ENCODE measurements at regions not wholly inside any gene's neighbourhood (a gene's known extent, or its start where the extent isn't known, plus 50 kb on each side); places are given as distances from the start of the nearest gene placed in this dataset.

- no peak overlapping the region for H3K4me2 ChIP-seq
- no peak overlapping the region for H3K27ac ChIP-seq
- ChIA-PET CTCF (no interaction called here), POLR2A (no interaction called here)
- ATAC-seq, result no peak
- no peak for DNase-seq (ENCODE audit: low read depth in 1 of 2, low spot score in 1 of 2)
- FAIRE-seq, result no peak
- H3K4me1 ChIP-seq, result no peaks in the 10 kb centered on the region
- no peak for TF ChIP-seq FOSB (CRISPR knock-in tag; IDR thresholded peaks at IDR 0.05)
- TF ChIP-seq EP300 (IDR thresholded peaks at IDR 0.05), result no peak
- TF ChIP-seq CEBPB (IDR thresholded peaks at IDR 0.05), result no peak
- TF ChIP-seq ZSCAN20 (CRISPR knock-in tag; IDR thresholded peaks at IDR 0.05), result no peak
- TF ChIP-seq PHF8 (IDR thresholded peaks at IDR 0.05; ENCODE audit: borderline replicate concordance, low read depth), result no peak
- no peak for TF ChIP-seq SMC3 (IDR thresholded peaks at IDR 0.05)
- no peak for TF ChIP-seq HOXB13 (CRISPR knock-in tag; IDR thresholded peaks at IDR 0.05; ENCODE audit: low read depth)
- no peak for TF ChIP-seq HOXB5 (CRISPR knock-in tag; IDR thresholded peaks at IDR 0.05)
- no peak for TF ChIP-seq HMGXB4 (CRISPR knock-in tag; IDR thresholded peaks at IDR 0.05; ENCODE audit: borderline replicate concordance)
- no peak for TF ChIP-seq HEYL (CRISPR knock-in tag; IDR thresholded peaks at IDR 0.05)
- H3K4me3 ChIP-seq, result no peak overlapping the region
- WGBS (ENCODE audit: missing lambda C conversion rate), result 8% methylated on average over 2 of the region's 2 CpGs
- no peaks in the 10 kb centered on the region for H3K9me3 ChIP-seq
These were observed 501.6 kb upstream of the TYRP1 start for GRCh38 chr9:12191630-12192029.

GRCh38 chr9:12194731-12195130, 498.5 kb upstream of the TYRP1 start:
- Histone ChIP-seq H3K4me2 (no peak overlapping the region), H3K27ac (no peak overlapping the region), H3K9me3 (no peaks in the 10 kb centered on the region), H3K4me3 (no peak overlapping the region), H3K4me1 (no peaks in the 10 kb centered on the region)
- TF ChIP-seq ZC3H11A (IDR thresholded peaks at IDR 0.05), result no peak
- TF ChIP-seq NR3C1 (IDR thresholded peaks at IDR 0.05), result no peak
- no peak for TF ChIP-seq CHD4 (IDR thresholded peaks at IDR 0.05; ENCODE audit: borderline replicate concordance)
- no peak for TF ChIP-seq HES2 (IDR thresholded peaks at IDR 0.05)
- no peak for TF ChIP-seq NPAS2 (CRISPR knock-in tag; IDR thresholded peaks at IDR 0.05; ENCODE audit: borderline replicate concordance)
- POLR2A ChIA-PET, result no interaction called here
- FAIRE-seq (no peak), DNase-seq (ENCODE audit: low read depth in 1 of 2, low spot score in 1 of 2) (no peak), ATAC-seq (no peak)
- WGBS (ENCODE audit: missing lambda C conversion rate), result 6% methylated on average over 2 of the region's 2 CpGs
- CTCF ChIA-PET, result no interaction called here

- Histone ChIP-seq H3K4me3 (no peak overlapping the region), H3K4me2 (no peak overlapping the region), H3K4me1 (no peaks in the 10 kb centered on the region), H3K9me3 (no peaks in the 10 kb centered on the region), H3K27ac (no peak overlapping the region)
- no peak for ATAC-seq
- no peak for DNase-seq (ENCODE audit: low read depth in 1 of 2, low spot score in 1 of 2)
- POLR2A ChIA-PET, result no interaction called here
- TF ChIP-seq USF2 (IDR thresholded peaks at IDR 0.05) (no peak), NFE2L2 (conservative IDR thresholded peaks at IDR 0.05; ENCODE audit: low read length) (no peak), ELK1 (IDR thresholded peaks at IDR 0.05; ENCODE audit: low read depth, low read length) (no peak), EP300 (IDR thresholded peaks at IDR 0.05) (no peak), HES2 (IDR thresholded peaks at IDR 0.05) (no peak), HOXB5 (CRISPR knock-in tag; IDR thresholded peaks at IDR 0.05) (no peak), NPAS2 (CRISPR knock-in tag; IDR thresholded peaks at IDR 0.05; ENCODE audit: borderline replicate concordance) (no peak)
- FAIRE-seq, result no peak
- CTCF ChIA-PET, result no interaction called here
These were observed 497.7 kb upstream of the TYRP1 start for GRCh38 chr9:12195456-12195855.

All from A549 (cell line).